Liver (tissue), 7 donors: ENCODE measurements at regions not wholly inside any gene's neighbourhood (a gene's known extent, or its start where the extent isn't known, plus 50 kb on each side); places are given as distances from the start of the nearest gene placed in this dataset.
"Not testable (repeated sequence)": the region's sequence is repeated elsewhere in the genome, so short reads cannot be mapped to it uniquely, and the experiment has no call there.

ENCODE experiments used
- DNase-seq: peaks from one replicate; pipeline ENCODE4 v3.0.0-alpha.2; 2017; ENCODE audit warnings: low spot score
- H3K27ac ChIP-seq, 2 donors: one replicate each; pipeline ENCODE4 v1.7.0; 2013; ENCODE audit warnings: inconsistent platforms in 2 of 2, low read length in 2 of 2, control low read depth in 1 of 2, low read depth in 1 of 2, mild to moderate bottlenecking in 1 of 2
- H3K27me3 ChIP-seq, 4 donors: one replicate each; pipeline versions ENCODE4 v1.6.1 to v1.7.0; 2013; ENCODE audit warnings: low read length in 3 of 4, inconsistent platforms in 1 of 4, mild to moderate bottlenecking in 1 of 4, moderate library complexity in 1 of 4; ENCODE audit not compliant: control insufficient read depth in 4 of 4, insufficient read depth in 4 of 4
- H3K36me3 ChIP-seq, 4 donors: one replicate each; pipeline versions ENCODE4 v1.6.1 to v1.7.0; 2013; ENCODE audit warnings: low read length in 3 of 4, mild to moderate bottlenecking in 3 of 4, low read depth in 1 of 4, moderate library complexity in 1 of 4; ENCODE audit not compliant: control insufficient read depth in 4 of 4, insufficient read depth in 3 of 4
- H3K4me1 ChIP-seq, 4 donors: one replicate each; pipeline versions ENCODE4 v1.6.1 to v1.7.0; 2013; ENCODE audit warnings: low read length in 3 of 4, mild to moderate bottlenecking in 3 of 4, moderate library complexity in 1 of 4; ENCODE audit not compliant: control insufficient read depth in 4 of 4, insufficient read depth in 4 of 4
- H3K4me3 ChIP-seq, 3 donors: one replicate each; pipeline versions ENCODE4 v1.6.1 to v1.7.0; 2013; ENCODE audit warnings: low read length in 3 of 3, control low read depth in 1 of 3, low read depth in 1 of 3, mild to moderate bottlenecking in 1 of 3
- H3K9ac ChIP-seq, 2 donors: one replicate each; pipeline ENCODE4 v1.7.0; 2013; ENCODE audit warnings: low read length in 2 of 2, mild to moderate bottlenecking in 2 of 2, moderate library complexity in 2 of 2, control low read depth in 1 of 2, low read depth in 1 of 2
- H3K9me3 ChIP-seq, 4 donors: one replicate each; pipeline versions ENCODE4 v1.6.1 to v1.7.0; 2013; ENCODE audit warnings: low read length in 3 of 4; ENCODE audit not compliant: control insufficient read depth in 4 of 4
- ATF3 ChIP-seq: IDR thresholded peaks from 2 replicates; pipeline ENCODE4 v1.6.1; 2016; ENCODE audit warnings: antibody characterized with exemption
- EGR1 ChIP-seq, 2 donors: IDR thresholded peaks; 2 replicates each; pipeline ENCODE4 v1.6.1; 2016 to 2018; ENCODE audit warnings: antibody characterized with exemption in 2 of 2, low read depth in 2 of 2
- FOXA1 ChIP-seq: IDR thresholded peaks from 2 replicates; pipeline ENCODE4 v1.6.1; 2016; ENCODE audit warnings: antibody characterized with exemption
- FOXA2 ChIP-seq: IDR thresholded peaks from 2 replicates; pipeline ENCODE4 v1.6.1; 2016; ENCODE audit warnings: antibody characterized with exemption
- HNF4G ChIP-seq: IDR thresholded peaks from 2 replicates; pipeline ENCODE4 v1.6.1; 2016; ENCODE audit warnings: antibody characterized with exemption
- JUND ChIP-seq, 2 donors: IDR thresholded peaks; 2 replicates each; pipeline ENCODE4 v1.6.1; 2016; ENCODE audit warnings: antibody characterized with exemption in 2 of 2
- NR2F2 ChIP-seq: IDR thresholded peaks from 2 replicates; pipeline ENCODE4 v1.6.1; 2016; ENCODE audit warnings: antibody characterized with exemption
- RAD21 ChIP-seq, 2 donors: IDR thresholded peaks; 2 replicates each; pipeline ENCODE4 v1.6.1; 2016; ENCODE audit warnings: antibody characterized with exemption in 2 of 2, mild to moderate bottlenecking in 2 of 2
- SP1 ChIP-seq: IDR thresholded peaks from 2 replicates; pipeline ENCODE4 v1.6.1; 2018; ENCODE audit warnings: antibody characterized with exemption, mild to moderate bottlenecking
- TAF1 ChIP-seq: conservative IDR thresholded peaks from 2 replicates; pipeline ENCODE4 v1.6.1; 2016; ENCODE audit warnings: antibody characterized with exemption, mild to moderate bottlenecking
- YY1 ChIP-seq: IDR thresholded peaks from 2 replicates; pipeline ENCODE4 v1.6.1; 2016; ENCODE audit warnings: antibody characterized with exemption, mild to moderate bottlenecking
- WGBS: extraction: QIAGEN DNeasy Blood & Tissue Kit; methylation state at CpG from one replicate; pipeline ENCODE4 v1.1.7; 2013; 5-methylcytosine and 5-hydroxymethylcytosine counted together
- TF ChIP-seq, protein P1 (sequence below): IDR thresholded peaks from 2 replicates; pipeline ENCODE4 v1.6.1; 2016; ENCODE audit warnings: antibody characterized with exemption
- TF ChIP-seq, protein P2 (sequence below): IDR thresholded peaks from 2 replicates; pipeline ENCODE4 v1.6.1; 2016; ENCODE audit warnings: antibody characterized with exemption
- TF ChIP-seq, protein P3 (sequence below): IDR thresholded peaks from 2 replicates; pipeline ENCODE4 v1.6.1; 2016; ENCODE audit warnings: antibody characterized with exemption, mild to moderate bottlenecking
- donor health status: healthy.
- donor health status: healthy.
- donor health status: healthy.
- donor health status: healthy.

GRCh38 chr18:56444201-56444600, 194.2 kb downstream of the TXNL1 start:
- no peak overlapping the region for H3K4me3 ChIP-seq
- no peak overlapping the region for H3K9ac ChIP-seq
- no peak for DNase-seq
- H3K4me1 ChIP-seq: no peaks in the 10 kb centered on the region
- H3K27me3 ChIP-seq: no peaks in the 10 kb centered on the region
- peak overlapping the region in 1 of 2 donors; percentile 4 for H3K27ac ChIP-seq
- H3K9me3 ChIP-seq: no peaks in the 10 kb centered on the region
- no peaks in the 10 kb centered on the region for H3K36me3 ChIP-seq
- TF ChIP-seq HNF4G (no peak), YY1 (no peak), TAF1 (no peak), NR2F2 (no peak), EGR1 (IDR thresholded peaks at IDR 0.05; ENCODE audit: low read depth in 2 of 2) (no peak)
- TF ChIP-seq, protein P1, sequence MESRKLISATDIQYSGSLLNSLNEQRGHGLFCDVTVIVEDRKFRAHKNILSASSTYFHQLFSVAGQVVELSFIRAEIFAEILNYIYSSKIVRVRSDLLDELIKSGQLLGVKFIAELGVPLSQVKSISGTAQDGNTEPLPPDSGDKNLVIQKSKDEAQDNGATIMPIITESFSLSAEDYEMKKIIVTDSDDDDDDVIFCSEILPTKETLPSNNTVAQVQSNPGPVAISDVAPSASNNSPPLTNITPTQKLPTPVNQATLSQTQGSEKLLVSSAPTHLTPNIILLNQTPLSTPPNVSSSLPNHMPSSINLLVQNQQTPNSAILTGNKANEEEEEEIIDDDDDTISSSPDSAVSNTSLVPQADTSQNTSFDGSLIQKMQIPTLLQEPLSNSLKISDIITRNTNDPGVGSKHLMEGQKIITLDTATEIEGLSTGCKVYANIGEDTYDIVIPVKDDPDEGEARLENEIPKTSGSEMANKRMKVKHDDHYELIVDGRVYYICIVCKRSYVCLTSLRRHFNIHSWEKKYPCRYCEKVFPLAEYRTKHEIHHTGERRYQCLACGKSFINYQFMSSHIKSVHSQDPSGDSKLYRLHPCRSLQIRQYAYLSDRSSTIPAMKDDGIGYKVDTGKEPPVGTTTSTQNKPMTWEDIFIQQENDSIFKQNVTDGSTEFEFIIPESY: no peak
- TF ChIP-seq, protein P2, sequence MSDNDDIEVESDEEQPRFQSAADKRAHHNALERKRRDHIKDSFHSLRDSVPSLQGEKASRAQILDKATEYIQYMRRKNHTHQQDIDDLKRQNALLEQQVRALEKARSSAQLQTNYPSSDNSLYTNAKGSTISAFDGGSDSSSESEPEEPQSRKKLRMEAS: no peak
- WGBS: 86% methylated on average over 3 of the region's 3 CpGs

- TF ChIP-seq, protein P1: no peak
- no peak for TF ChIP-seq SP1
- TF ChIP-seq EGR1 (IDR thresholded peaks at IDR 0.05; ENCODE audit: low read depth in 2 of 2): no peak
- TF ChIP-seq FOXA1: no peak
- no peak for TF ChIP-seq JUND (IDR thresholded peaks at IDR 0.05)
- TF ChIP-seq, protein P2: no peak
- no peak for TF ChIP-seq RAD21 (IDR thresholded peaks at IDR 0.05)
- no peak for TF ChIP-seq ATF3
- no peak for TF ChIP-seq FOXA2
- TF ChIP-seq, protein P3, sequence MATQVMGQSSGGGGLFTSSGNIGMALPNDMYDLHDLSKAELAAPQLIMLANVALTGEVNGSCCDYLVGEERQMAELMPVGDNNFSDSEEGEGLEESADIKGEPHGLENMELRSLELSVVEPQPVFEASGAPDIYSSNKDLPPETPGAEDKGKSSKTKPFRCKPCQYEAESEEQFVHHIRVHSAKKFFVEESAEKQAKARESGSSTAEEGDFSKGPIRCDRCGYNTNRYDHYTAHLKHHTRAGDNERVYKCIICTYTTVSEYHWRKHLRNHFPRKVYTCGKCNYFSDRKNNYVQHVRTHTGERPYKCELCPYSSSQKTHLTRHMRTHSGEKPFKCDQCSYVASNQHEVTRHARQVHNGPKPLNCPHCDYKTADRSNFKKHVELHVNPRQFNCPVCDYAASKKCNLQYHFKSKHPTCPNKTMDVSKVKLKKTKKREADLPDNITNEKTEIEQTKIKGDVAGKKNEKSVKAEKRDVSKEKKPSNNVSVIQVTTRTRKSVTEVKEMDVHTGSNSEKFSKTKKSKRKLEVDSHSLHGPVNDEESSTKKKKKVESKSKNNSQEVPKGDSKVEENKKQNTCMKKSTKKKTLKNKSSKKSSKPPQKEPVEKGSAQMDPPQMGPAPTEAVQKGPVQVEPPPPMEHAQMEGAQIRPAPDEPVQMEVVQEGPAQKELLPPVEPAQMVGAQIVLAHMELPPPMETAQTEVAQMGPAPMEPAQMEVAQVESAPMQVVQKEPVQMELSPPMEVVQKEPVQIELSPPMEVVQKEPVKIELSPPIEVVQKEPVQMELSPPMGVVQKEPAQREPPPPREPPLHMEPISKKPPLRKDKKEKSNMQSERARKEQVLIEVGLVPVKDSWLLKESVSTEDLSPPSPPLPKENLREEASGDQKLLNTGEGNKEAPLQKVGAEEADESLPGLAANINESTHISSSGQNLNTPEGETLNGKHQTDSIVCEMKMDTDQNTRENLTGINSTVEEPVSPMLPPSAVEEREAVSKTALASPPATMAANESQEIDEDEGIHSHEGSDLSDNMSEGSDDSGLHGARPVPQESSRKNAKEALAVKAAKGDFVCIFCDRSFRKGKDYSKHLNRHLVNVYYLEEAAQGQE: no peak
- Histone ChIP-seq H3K27ac (no peak overlapping the region), H3K36me3 (no peaks in the 10 kb centered on the region), H3K27me3 (no peaks in the 10 kb centered on the region), H3K9me3 (no peaks in the 10 kb centered on the region), H3K9ac (no peak overlapping the region), H3K4me1 (no peaks in the 10 kb centered on the region), H3K4me3 (no peak overlapping the region)
- DNase-seq: no peak
- WGBS: 78% methylated on average over 3 of the region's 3 CpGs
These were observed 195.1 kb downstream of the TXNL1 start for GRCh38 chr18:56443166-56443907.

DNA sequence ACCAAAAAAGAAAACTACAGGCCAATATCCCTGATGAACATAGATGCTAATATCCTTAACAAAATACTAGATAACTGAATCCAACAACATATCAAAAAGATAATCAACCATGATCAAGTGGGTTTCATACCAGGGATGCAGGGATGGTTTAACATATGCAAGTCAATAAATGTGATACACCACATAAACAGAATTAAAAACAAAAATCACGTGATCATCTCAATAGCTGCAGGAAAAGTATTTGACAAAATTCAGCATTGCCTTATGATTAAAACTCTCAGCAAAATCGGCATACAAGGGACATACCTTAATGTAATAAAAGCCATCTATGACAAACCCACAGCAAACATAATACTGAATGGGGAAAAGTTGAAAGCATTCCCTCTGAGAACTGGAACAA, 199.9 kb downstream of the TXNL1 start:
- 81% methylated on average over 2 of the region's 2 CpGs for WGBS
- H3K4me3 ChIP-seq, DNase-seq, H3K36me3 ChIP-seq, H3K9me3 ChIP-seq, H3K4me1 ChIP-seq, H3K9ac ChIP-seq, H3K27me3 ChIP-seq, H3K27ac ChIP-seq: not testable (repeated sequence)
